OCI-LY1 (cell line): ENCODE measurements at regions not wholly inside any gene's neighbourhood (a gene's known extent, or its start where the extent isn't known, plus 50 kb on each side); places are given as distances from the start of the nearest gene placed in this dataset.

Experiments
- H2AFZ ChIP-seq: fragments of 200-600 bp; sonication (generic), shearing (Covaris generic); 2 replicates; pipeline ENCODE4 v1.6.0; 2014; ENCODE audit warnings: antibody characterized with exemption, mild to moderate bottlenecking, low read length
- H3F3A ChIP-seq: fragments of 200-600 bp; sonication (generic), shearing (Covaris generic); 2 replicates; pipeline ENCODE4 v1.6.0; 2014; ENCODE audit warnings: mild to moderate bottlenecking, antibody characterized with exemption, low read length, moderate library complexity; ENCODE audit not compliant: insufficient read depth
- H3K27ac ChIP-seq: fragments of 200-600 bp; sonication (generic); 2 replicates; pipeline ENCODE4 v1.5.1; 2014; ENCODE audit warnings: low read length, mixed run types, mild to moderate bottlenecking, low read depth; ENCODE audit not compliant: poor library complexity, severe bottlenecking
- H3K27me3 ChIP-seq: fragments of 200-600 bp; sonication (generic); 2 replicates; pipeline ENCODE4 v1.6.0; 2014; ENCODE audit warnings: antibody characterized with exemption, mild to moderate bottlenecking, low read length, moderate library complexity; ENCODE audit not compliant: insufficient read depth
- H3K36me3 ChIP-seq: fragments of 200-600 bp; sonication (generic); 2 replicates; pipeline ENCODE4 v1.6.1; 2014; ENCODE audit warnings: mild to moderate bottlenecking, antibody characterized with exemption, low read length, moderate library complexity, mixed read lengths; ENCODE audit not compliant: insufficient read depth
- H3K4me1 ChIP-seq: fragments of 200-600 bp; sonication (generic); 2 replicates; pipeline ENCODE4 v1.5.1; 2014; ENCODE audit warnings: mild to moderate bottlenecking, low read length, moderate library complexity; ENCODE audit not compliant: insufficient read depth, severe bottlenecking
- H3K4me2 ChIP-seq: fragments of 200-600 bp; sonication (generic), shearing (Covaris generic); 2 replicates; pipeline ENCODE4 v1.6.1; 2014; ENCODE audit warnings: low read length
- H3K4me3 ChIP-seq: fragments of 200-600 bp; sonication (generic); 2 replicates; pipeline ENCODE4 v1.5.1; 2014; ENCODE audit warnings: low read length, low read depth, mild to moderate bottlenecking, mixed read lengths; ENCODE audit not compliant: poor library complexity, severe bottlenecking
- H3K79me2 ChIP-seq: fragments of 200-600 bp; shearing (Covaris generic); 2 replicates; pipeline ENCODE4 v1.6.1; 2016; ENCODE audit warnings: mixed run types, low read length, mixed read lengths; ENCODE audit not compliant: insufficient read depth
- H3K9ac ChIP-seq: fragments of 200-600 bp; sonication (generic), shearing (Covaris generic); 2 replicates; pipeline ENCODE4 v1.6.1; 2014; ENCODE audit warnings: mild to moderate bottlenecking, low read length, mixed read lengths
- H3K9me2 ChIP-seq: fragments of 200-600 bp; sonication (generic), shearing (Covaris generic); 2 replicates; pipeline ENCODE4 v1.6.1; 2014; ENCODE audit warnings: low read depth, mild to moderate bottlenecking, low read length, mixed read lengths
- H3K9me3 ChIP-seq: fragments of 200-600 bp; shearing (Covaris generic); 2 replicates; pipeline ENCODE4 v1.6.1; 2014; ENCODE audit warnings: low read length, mixed read lengths
- H4K20me1 ChIP-seq: fragments of 200-600 bp; sonication (generic), shearing (Covaris generic); 2 replicates; pipeline ENCODE4 v1.6.0; 2016; ENCODE audit warnings: mild to moderate bottlenecking, low read length; ENCODE audit not compliant: insufficient read depth
- CTCF ChIP-seq: fragments of 200-600 bp; sonication (generic), shearing (Covaris generic); IDR thresholded peaks from 2 replicates; pipeline ENCODE4 v1.5.1; 2017; ENCODE audit warnings: mild to moderate bottlenecking, antibody characterized with exemption, low read length, moderate library complexity, mixed read lengths
- EZH2 ChIP-seq: fragments of 200-600 bp; sonication (generic), shearing (Covaris generic); IDR thresholded peaks from 2 replicates; pipeline ENCODE4 v1.8.0; 2017; ENCODE audit warnings: borderline replicate concordance, mixed run types, mild to moderate bottlenecking, antibody characterized with exemption, low read length, moderate library complexity, mixed read lengths

- Histone ChIP-seq H2AFZ (no peak overlapping the region), H3K36me3 (no peaks in the 10 kb centered on the region), H3K4me1 (no peaks in the 10 kb centered on the region), H3K27ac (no peak overlapping the region), H3K9me3 (no peaks in the 10 kb centered on the region), H3K9me2 (no peaks in the 10 kb centered on the region), H3K4me3 (no peak overlapping the region), H3F3A (no peaks in the 10 kb centered on the region), H3K9ac (no peak overlapping the region), H4K20me1 (no peaks in the 10 kb centered on the region), H3K79me2 (no peaks in the 10 kb centered on the region), H3K27me3 (no peaks in the 10 kb centered on the region), H3K4me2 (no peak overlapping the region)
- no peak for TF ChIP-seq CTCF
- no peak for TF ChIP-seq EZH2
Measured at GRCh38 chr1:244953901-244954300, 89.6 kb upstream of the HNRNPU start.

GRCh38 chr1:244952940-244953339 is 88.6 kb upstream of the HNRNPU start:
- no peaks in the 10 kb centered on the region for H3K79me2 ChIP-seq
- H3K9ac ChIP-seq = no peak overlapping the region
- H3K27ac ChIP-seq = no peak overlapping the region
- H4K20me1 ChIP-seq = no peaks in the 10 kb centered on the region
- no peaks in the 10 kb centered on the region for H3K9me3 ChIP-seq
- H3K4me1 ChIP-seq = no peaks in the 10 kb centered on the region
- H3K9me2 ChIP-seq = no peaks in the 10 kb centered on the region
- H3K36me3 ChIP-seq = no peaks in the 10 kb centered on the region
- no peak for TF ChIP-seq CTCF
- TF ChIP-seq EZH2 = no peak
- no peak overlapping the region for H3K4me3 ChIP-seq
- no peak overlapping the region for H2AFZ ChIP-seq
- no peak overlapping the region for H3K4me2 ChIP-seq
- H3K27me3 ChIP-seq = no peaks in the 10 kb centered on the region
- H3F3A ChIP-seq = no peaks in the 10 kb centered on the region

GRCh38 chr1:244952280-244952933 is 88.1 kb upstream of the HNRNPU start:
- no peaks in the 10 kb centered on the region for H3K9me2 ChIP-seq
- no peaks in the 10 kb centered on the region for H3K9me3 ChIP-seq
- H2AFZ ChIP-seq = no peak overlapping the region
- no peaks in the 10 kb centered on the region for H3K27me3 ChIP-seq
- H3K4me2 ChIP-seq = no peak overlapping the region
- no peaks in the 10 kb centered on the region for H3K4me1 ChIP-seq
- H3K27ac ChIP-seq = no peak overlapping the region
- TF ChIP-seq CTCF = no peak
- no peak for TF ChIP-seq EZH2
- no peaks in the 10 kb centered on the region for H3K36me3 ChIP-seq
- H3F3A ChIP-seq = no peaks in the 10 kb centered on the region
- H3K9ac ChIP-seq = no peak overlapping the region
- no peaks in the 10 kb centered on the region for H4K20me1 ChIP-seq
- no peaks in the 10 kb centered on the region for H3K79me2 ChIP-seq
- H3K4me3 ChIP-seq = no peak overlapping the region
